Gastroesophageal sphincter (tissue), 3 donors: ENCODE measurements at regions not wholly inside any gene's neighbourhood (a gene's known extent, or its start where the extent isn't known, plus 50 kb on each side); places are given as distances from the start of the nearest gene placed in this dataset.
"Not testable (repeated sequence)": the region's sequence is repeated elsewhere in the genome, so short reads cannot be mapped to it uniquely, and the experiment has no call there.

ENCODE experiments used
- EP300 ChIP-seq: sonication (generic); formaldehyde crosslinking; IDR thresholded peaks from one replicate; pipeline ENCODE4 v1.6.1; 2017; ENCODE audit warnings: antibody characterized with exemption, mild to moderate bottlenecking
- POLR2A ChIP-seq, 2 donors: fragments of 450-650 bp; IDR thresholded peaks; one replicate each; pipeline ENCODE4 v1.6.1; 2017; ENCODE audit warnings: antibody characterized with exemption in 2 of 2, mild to moderate bottlenecking in 2 of 2, moderate library complexity in 1 of 2
- TF ChIP-seq, protein P1 (sequence below), 4 experiments: fragments of 200-600 bp in 2 of 4; fragments of 450-650 bp in 2 of 4; sonication (generic) in 1 of 4; IDR thresholded peaks; one replicate each; pipeline ENCODE4 v1.5.1; 2017 to 2019; ENCODE audit warnings: antibody characterized with exemption in 4 of 4, mild to moderate bottlenecking in 2 of 4, moderate library complexity in 2 of 4

DNA sequence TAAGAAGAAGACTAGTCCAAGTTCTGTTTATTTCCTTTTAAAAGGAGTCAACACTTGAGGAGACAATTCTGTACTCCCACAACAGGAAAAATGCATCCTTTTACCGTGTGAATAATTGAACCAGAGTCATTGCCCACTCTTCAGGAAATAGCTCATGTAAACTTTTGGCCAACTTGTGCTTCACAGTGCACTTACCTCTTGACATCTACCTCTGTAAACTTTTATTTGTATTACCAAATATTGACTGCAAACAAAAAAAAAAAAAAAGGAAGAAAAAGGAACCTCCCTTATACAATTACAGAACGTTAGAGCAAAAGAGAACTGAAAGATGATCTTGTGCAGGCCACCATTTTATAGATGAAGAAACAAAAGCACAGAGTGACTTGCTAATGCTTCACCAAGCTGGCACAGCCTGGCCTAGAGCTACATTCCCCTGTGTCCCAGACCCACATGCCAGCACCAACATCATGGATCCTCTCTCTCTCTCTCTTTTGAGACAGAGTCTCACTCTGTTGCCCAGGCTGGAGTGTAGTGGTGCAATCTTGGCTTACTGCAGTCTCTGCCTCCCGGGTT, 107.3 kb upstream of the NBPF19 start:
- not testable (repeated sequence) for TF ChIP-seq POLR2A (IDR thresholded peaks at IDR 0.05); EP300
- TF ChIP-seq, protein P1, sequence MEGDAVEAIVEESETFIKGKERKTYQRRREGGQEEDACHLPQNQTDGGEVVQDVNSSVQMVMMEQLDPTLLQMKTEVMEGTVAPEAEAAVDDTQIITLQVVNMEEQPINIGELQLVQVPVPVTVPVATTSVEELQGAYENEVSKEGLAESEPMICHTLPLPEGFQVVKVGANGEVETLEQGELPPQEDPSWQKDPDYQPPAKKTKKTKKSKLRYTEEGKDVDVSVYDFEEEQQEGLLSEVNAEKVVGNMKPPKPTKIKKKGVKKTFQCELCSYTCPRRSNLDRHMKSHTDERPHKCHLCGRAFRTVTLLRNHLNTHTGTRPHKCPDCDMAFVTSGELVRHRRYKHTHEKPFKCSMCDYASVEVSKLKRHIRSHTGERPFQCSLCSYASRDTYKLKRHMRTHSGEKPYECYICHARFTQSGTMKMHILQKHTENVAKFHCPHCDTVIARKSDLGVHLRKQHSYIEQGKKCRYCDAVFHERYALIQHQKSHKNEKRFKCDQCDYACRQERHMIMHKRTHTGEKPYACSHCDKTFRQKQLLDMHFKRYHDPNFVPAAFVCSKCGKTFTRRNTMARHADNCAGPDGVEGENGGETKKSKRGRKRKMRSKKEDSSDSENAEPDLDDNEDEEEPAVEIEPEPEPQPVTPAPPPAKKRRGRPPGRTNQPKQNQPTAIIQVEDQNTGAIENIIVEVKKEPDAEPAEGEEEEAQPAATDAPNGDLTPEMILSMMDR (IDR thresholded peaks at IDR 0.05): not testable (repeated sequence)
